SK-N-SH treated with all-trans-retinoic acid at 6 μM for 48 hours (cell line): ENCODE measurements at regions not wholly inside any gene's neighbourhood (a gene's known extent, or its start where the extent isn't known, plus 50 kb on each side); places are given as distances from the start of the nearest gene placed in this dataset.

Experiments used
- ATAC-seq: fragments of 200-7000 bp; cut with Tn5 transposase; 3 replicates; pipeline ENCODE4 v1.9.1; 2020; ENCODE audit warnings: mild to moderate bottlenecking, moderate library complexity
- ARNTL ChIP-seq: fragments of 450-650 bp; formaldehyde crosslinking; IDR thresholded peaks from 2 replicates; pipeline ENCODE4 v1.5.0; 2020; ENCODE audit warnings: low read depth, mild to moderate bottlenecking, moderate library complexity, borderline replicate concordance
- BACH2 ChIP-seq: fragments of 250-450 bp; sonication (Bioruptor Pico); IDR thresholded peaks from 2 replicates; pipeline ENCODE4 v1.9.0; 2021; ENCODE audit warnings: mild to moderate bottlenecking, borderline replicate concordance
- CSDC2 ChIP-seq: fragments of 250-450 bp; sonication (Bioruptor Pico); IDR thresholded peaks from 2 replicates; pipeline ENCODE4 v1.5.0; 2020; ENCODE audit warnings: mild to moderate bottlenecking, moderate library complexity
- ESRRG ChIP-seq: fragments of 250-450 bp; sonication (Bioruptor Pico); IDR thresholded peaks from 2 replicates; pipeline ENCODE4 v1.6.1; 2021; ENCODE audit warnings: mild to moderate bottlenecking
- GLIS3 ChIP-seq: fragments of 250-450 bp; sonication (Bioruptor Pico); IDR thresholded peaks from 2 replicates; pipeline ENCODE4 v1.5.0; 2020; ENCODE audit warnings: mild to moderate bottlenecking, moderate library complexity
- PPARA ChIP-seq: fragments of 250-450 bp; sonication (Bioruptor Pico); IDR thresholded peaks from 2 replicates; pipeline ENCODE4 v1.5.0; 2020; ENCODE audit warnings: mild to moderate bottlenecking, borderline replicate concordance
- RARB ChIP-seq: fragments of 250-450 bp; sonication (Bioruptor Pico); IDR thresholded peaks from 2 replicates; pipeline ENCODE4 v1.8.0; 2021; ENCODE audit warnings: mild to moderate bottlenecking, moderate library complexity
- SNAI2 ChIP-seq: fragments of 250-450 bp; sonication (Bioruptor Pico); IDR thresholded peaks from 2 replicates; pipeline ENCODE4 v1.5.0; 2020; ENCODE audit warnings: mild to moderate bottlenecking, moderate library complexity
- TCF4 ChIP-seq: fragments of 250-450 bp; sonication (Bioruptor Pico); IDR thresholded peaks from 2 replicates; pipeline ENCODE4 v1.8.0; 2021; ENCODE audit warnings: mild to moderate bottlenecking, moderate library complexity, borderline replicate concordance
- TOX ChIP-seq: fragments of 250-450 bp; sonication (Bioruptor Pico); IDR thresholded peaks from 2 replicates; pipeline ENCODE4 v1.8.0; 2021; ENCODE audit warnings: mild to moderate bottlenecking, moderate library complexity, borderline replicate concordance
- ZC3H10 ChIP-seq: fragments of 250-450 bp; sonication (Bioruptor Pico); IDR thresholded peaks from 2 replicates; pipeline ENCODE4 v1.5.1; 2021; ENCODE audit warnings: mild to moderate bottlenecking, moderate library complexity
- ZFP3 ChIP-seq: fragments of 250-450 bp; sonication (Bioruptor Pico); IDR thresholded peaks from 2 replicates; pipeline ENCODE4 v1.5.0; 2020; ENCODE audit warnings: mild to moderate bottlenecking, moderate library complexity
- ZFP30 ChIP-seq: fragments of 450-650 bp; formaldehyde crosslinking; IDR thresholded peaks from 2 replicates; pipeline ENCODE4 v1.5.0; 2022; ENCODE audit warnings: mild to moderate bottlenecking, moderate library complexity
- ZNF565 ChIP-seq: fragments of 450-650 bp; formaldehyde crosslinking; conservative IDR thresholded peaks from 2 replicates; pipeline ENCODE4 v1.5.0; 2020; ENCODE audit warnings: low read depth, mild to moderate bottlenecking, moderate library complexity
- ZNF70 ChIP-seq: fragments of 450-650 bp; formaldehyde crosslinking; IDR thresholded peaks from 2 replicates; pipeline ENCODE4 v1.5.0; 2020; ENCODE audit warnings: mild to moderate bottlenecking, moderate library complexity
- ZNF8 ChIP-seq: fragments of 450-650 bp; formaldehyde crosslinking; IDR thresholded peaks from 2 replicates; pipeline ENCODE4 v1.5.0; 2020; ENCODE audit warnings: mild to moderate bottlenecking, moderate library complexity
- TF ChIP-seq, protein P1 (sequence below): fragments of 250-450 bp; sonication (Bioruptor Pico); IDR thresholded peaks from 2 replicates; pipeline ENCODE4 v1.8.0; 2020; ENCODE audit warnings: mild to moderate bottlenecking, moderate library complexity, borderline replicate concordance
- TF ChIP-seq, protein P2 (sequence below): fragments of 250-450 bp; sonication (Bioruptor Pico); IDR thresholded peaks from 2 replicates; pipeline ENCODE4 v1.5.1; 2020; ENCODE audit warnings: low read depth, mild to moderate bottlenecking, moderate library complexity
- TF ChIP-seq, protein P3 (sequence below): fragments of 250-450 bp; sonication (Bioruptor Pico); IDR thresholded peaks from 2 replicates; pipeline ENCODE4 v1.8.0; 2021; ENCODE audit warnings: low read depth, mild to moderate bottlenecking, moderate library complexity, borderline replicate concordance
- TF ChIP-seq, protein P4 (sequence below): fragments of 250-450 bp; sonication (Bioruptor Pico); IDR thresholded peaks from 2 replicates; pipeline ENCODE4 v1.5.1; 2021; ENCODE audit warnings: mild to moderate bottlenecking, moderate library complexity

GRCh38 chr16:59707436-59708226 lies 973.5 kb upstream of the GOT2 start:
- TF ChIP-seq GLIS3 (CRISPR knock-in tag) (no peak), PPARA (no peak), TOX (CRISPR knock-in tag) (no peak), CSDC2 (no peak), ZNF8 (no peak), TCF4 (CRISPR knock-in tag) (no peak), ZC3H10 (CRISPR knock-in tag) (no peak), ZFP3 (CRISPR knock-in tag) (no peak), BACH2 (no peak), ZNF565 (CRISPR knock-in tag) (no peak), RARB (CRISPR knock-in tag) (no peak)
- TF ChIP-seq, protein P1, sequence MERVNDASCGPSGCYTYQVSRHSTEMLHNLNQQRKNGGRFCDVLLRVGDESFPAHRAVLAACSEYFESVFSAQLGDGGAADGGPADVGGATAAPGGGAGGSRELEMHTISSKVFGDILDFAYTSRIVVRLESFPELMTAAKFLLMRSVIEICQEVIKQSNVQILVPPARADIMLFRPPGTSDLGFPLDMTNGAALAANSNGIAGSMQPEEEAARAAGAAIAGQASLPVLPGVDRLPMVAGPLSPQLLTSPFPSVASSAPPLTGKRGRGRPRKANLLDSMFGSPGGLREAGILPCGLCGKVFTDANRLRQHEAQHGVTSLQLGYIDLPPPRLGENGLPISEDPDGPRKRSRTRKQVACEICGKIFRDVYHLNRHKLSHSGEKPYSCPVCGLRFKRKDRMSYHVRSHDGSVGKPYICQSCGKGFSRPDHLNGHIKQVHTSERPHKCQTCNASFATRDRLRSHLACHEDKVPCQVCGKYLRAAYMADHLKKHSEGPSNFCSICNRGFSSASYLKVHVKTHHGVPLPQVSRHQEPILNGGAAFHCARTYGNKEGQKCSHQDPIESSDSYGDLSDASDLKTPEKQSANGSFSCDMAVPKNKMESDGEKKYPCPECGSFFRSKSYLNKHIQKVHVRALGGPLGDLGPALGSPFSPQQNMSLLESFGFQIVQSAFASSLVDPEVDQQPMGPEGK (CRISPR knock-in tag) = no peak
- TF ChIP-seq, protein P2, sequence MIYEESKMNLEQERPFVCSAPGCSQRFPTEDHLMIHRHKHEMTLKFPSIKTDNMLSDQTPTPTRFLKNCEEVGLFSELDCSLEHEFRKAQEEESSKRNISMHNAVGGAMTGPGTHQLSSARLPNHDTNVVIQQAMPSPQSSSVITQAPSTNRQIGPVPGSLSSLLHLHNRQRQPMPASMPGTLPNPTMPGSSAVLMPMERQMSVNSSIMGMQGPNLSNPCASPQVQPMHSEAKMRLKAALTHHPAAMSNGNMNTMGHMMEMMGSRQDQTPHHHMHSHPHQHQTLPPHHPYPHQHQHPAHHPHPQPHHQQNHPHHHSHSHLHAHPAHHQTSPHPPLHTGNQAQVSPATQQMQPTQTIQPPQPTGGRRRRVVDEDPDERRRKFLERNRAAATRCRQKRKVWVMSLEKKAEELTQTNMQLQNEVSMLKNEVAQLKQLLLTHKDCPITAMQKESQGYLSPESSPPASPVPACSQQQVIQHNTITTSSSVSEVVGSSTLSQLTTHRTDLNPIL (CRISPR knock-in tag) = no peak
- TF ChIP-seq, protein P3, sequence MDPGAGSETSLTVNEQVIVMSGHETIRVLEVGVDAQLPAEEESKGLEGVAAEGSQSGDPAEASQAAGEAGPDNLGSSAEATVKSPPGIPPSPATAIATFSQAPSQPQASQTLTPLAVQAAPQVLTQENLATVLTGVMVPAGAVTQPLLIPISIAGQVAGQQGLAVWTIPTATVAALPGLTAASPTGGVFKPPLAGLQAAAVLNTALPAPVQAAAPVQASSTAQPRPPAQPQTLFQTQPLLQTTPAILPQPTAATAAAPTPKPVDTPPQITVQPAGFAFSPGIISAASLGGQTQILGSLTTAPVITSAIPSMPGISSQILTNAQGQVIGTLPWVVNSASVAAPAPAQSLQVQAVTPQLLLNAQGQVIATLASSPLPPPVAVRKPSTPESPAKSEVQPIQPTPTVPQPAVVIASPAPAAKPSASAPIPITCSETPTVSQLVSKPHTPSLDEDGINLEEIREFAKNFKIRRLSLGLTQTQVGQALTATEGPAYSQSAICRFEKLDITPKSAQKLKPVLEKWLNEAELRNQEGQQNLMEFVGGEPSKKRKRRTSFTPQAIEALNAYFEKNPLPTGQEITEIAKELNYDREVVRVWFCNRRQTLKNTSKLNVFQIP (CRISPR knock-in tag) = no peak
- ATAC-seq = no peak

DNA sequence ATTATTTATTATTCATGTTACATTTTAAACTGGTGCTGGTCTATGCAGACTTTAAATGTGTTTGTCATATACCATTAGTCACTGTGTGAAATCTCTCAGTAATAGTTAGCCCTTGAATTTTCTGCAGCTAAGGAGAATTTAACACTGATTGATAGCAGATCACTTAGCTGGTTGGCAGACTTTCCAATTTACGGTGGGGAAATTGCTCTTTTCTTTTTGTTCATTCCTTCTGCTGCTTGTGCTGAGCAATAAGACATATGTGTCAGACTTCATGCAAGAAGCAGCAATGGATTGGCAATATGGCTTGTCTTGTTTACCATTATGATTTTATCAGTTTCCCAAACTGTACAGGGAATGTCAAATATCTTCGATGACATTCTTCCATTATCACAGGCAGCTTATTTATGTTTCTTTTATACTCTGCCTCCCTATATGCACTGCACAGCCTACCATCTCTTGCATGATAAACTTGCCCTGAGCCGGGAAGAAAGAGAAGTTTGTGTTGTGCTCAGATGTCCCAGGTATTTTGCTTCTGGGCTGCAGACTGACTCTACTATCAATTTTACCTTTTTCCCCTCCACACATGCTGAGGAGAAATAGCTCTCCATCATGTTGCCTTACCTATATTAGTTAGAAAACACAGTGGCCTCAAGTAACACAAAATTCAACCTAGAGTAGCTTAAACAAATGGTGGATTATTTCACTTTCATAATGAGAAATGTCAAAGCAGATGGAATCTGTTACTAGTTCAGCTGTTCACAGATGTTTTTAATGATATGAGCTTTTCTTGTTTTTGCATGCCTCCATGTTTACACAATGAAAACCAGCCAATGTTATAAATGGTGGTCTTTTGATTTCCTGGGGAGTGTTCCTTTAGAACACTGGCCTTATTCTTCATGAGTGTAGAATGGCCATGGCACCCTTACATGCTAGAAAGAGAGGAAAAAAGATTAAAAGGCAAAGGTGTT lies 968.1 kb upstream of the GOT2 start:
- TF ChIP-seq, protein P2 (CRISPR knock-in tag) = no peak
- TF ChIP-seq ARNTL (CRISPR knock-in tag) = no peak
- no peak for TF ChIP-seq ZFP30 (CRISPR knock-in tag)
- TF ChIP-seq PPARA = no peak
- TF ChIP-seq TCF4 (CRISPR knock-in tag) = no peak
- no peak for TF ChIP-seq BACH2
- TF ChIP-seq, protein P4, sequence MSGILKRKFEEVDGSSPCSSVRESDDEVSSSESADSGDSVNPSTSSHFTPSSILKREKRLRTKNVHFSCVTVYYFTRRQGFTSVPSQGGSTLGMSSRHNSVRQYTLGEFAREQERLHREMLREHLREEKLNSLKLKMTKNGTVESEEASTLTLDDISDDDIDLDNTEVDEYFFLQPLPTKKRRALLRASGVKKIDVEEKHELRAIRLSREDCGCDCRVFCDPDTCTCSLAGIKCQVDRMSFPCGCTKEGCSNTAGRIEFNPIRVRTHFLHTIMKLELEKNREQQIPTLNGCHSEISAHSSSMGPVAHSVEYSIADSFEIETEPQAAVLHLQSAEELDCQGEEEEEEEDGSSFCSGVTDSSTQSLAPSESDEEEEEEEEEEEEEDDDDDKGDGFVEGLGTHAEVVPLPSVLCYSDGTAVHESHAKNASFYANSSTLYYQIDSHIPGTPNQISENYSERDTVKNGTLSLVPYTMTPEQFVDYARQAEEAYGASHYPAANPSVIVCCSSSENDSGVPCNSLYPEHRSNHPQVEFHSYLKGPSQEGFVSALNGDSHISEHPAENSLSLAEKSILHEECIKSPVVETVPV (CRISPR knock-in tag) = no peak
- no peak for TF ChIP-seq CSDC2
- no peak for TF ChIP-seq TOX (CRISPR knock-in tag)
- no peak for TF ChIP-seq SNAI2 (CRISPR knock-in tag)
- TF ChIP-seq, protein P1 (CRISPR knock-in tag) = no peak
- TF ChIP-seq ESRRG (CRISPR knock-in tag) = no peak
- no peak for TF ChIP-seq ZNF70 (CRISPR knock-in tag)
- TF ChIP-seq RARB (CRISPR knock-in tag) = no peak
- no peak for TF ChIP-seq ZFP3 (CRISPR knock-in tag)
- ATAC-seq = no peak
